HCT116 (cell line): ENCODE measurements at regions not wholly inside any gene's neighbourhood (a gene's known extent, or its start where the extent isn't known, plus 50 kb on each side); places are given as distances from the start of the nearest gene placed in this dataset.

Source experiments
- ATAC-seq: fragments of 200-7000 bp; cut with Tn5 transposase; 2 replicates; pipeline ENCODE4 v1.9.1; 2020; ENCODE audit warnings: mild to moderate bottlenecking, moderate library complexity
- BruUV-seq: library from RNA; stranded (reverse); fragments of 400-500 nt; replicated peaks from 2 replicates; lab custom pipeline; 2021; lab: Mats Ljungman, UMichigan
- CTCF ChIA-PET: fragments of 300-600 bp; sonication (Branson Sonifier 250); formaldehyde crosslinking; loops from one replicate; lab custom pipeline; 2021; ENCODE audit warnings: antibody characterized with exemption; lab: Charles Lee
- POLR2A ChIA-PET: fragments of 300-600, 350-600 bp; sonication (Branson Sonifier 250); formaldehyde crosslinking; loops from one replicate; lab custom pipeline; 2021; ENCODE audit warnings: antibody characterized with exemption; lab: Charles Lee
- RAD21 ChIA-PET, 2 experiments: fragments of 300-600 bp; sonication (Branson Sonifier 250); formaldehyde crosslinking; loops; one replicate each; lab custom pipeline; 2023; ENCODE audit warnings: low total read pairs in 2 of 2; ENCODE audit not compliant: uncharacterized antibody in 2 of 2, unreplicated experiment in 2 of 2, low non-redundant PET in 1 of 2; lab: Charles Lee
- DNase-seq: peaks from one replicate; pipeline ENCODE4 v3.0.0-alpha.2; 2010; ENCODE audit warnings: low read depth, low spot score
- H2AFZ ChIP-seq: fragments of 200-600 bp; shearing (Covaris generic), sonication (generic); 2 replicates; pipeline ENCODE4 v1.6.1; 2017; ENCODE audit warnings: low read depth, mixed run types, mixed read lengths, antibody characterized with exemption, low read length; ENCODE audit not compliant: poor library complexity, severe bottlenecking
- H3K27ac ChIP-seq: 2 replicates; pipeline ENCODE4 v1.5.1; 2012; ENCODE audit warnings: low read depth, low read length
- H3K27me3 ChIP-seq: fragments of 200-600 bp; sonication (generic); 2 replicates; pipeline ENCODE4 v1.6.1; 2016; ENCODE audit warnings: mixed run types, low read length, mixed read lengths; ENCODE audit not compliant: insufficient read depth
- H3K36me3 ChIP-seq, 2 experiments: fragments of 200-500 bp in 1 of 2; fragments of 200-600 bp in 1 of 2; sonication (Bioruptor generic) in 1 of 2; sonication (generic) in 1 of 2; 2 replicates each; pipeline versions ENCODE4 v1.5.1 to v1.6.1; 2014 to 2016; ENCODE audit warnings: low read length in 2 of 2, inconsistent platforms in 1 of 2, mixed read lengths in 1 of 2, mixed run types in 1 of 2; ENCODE audit not compliant: insufficient read depth in 2 of 2, control insufficient read depth in 1 of 2
- H3K4me1 ChIP-seq, 2 experiments: fragments of 200-600 bp in 1 of 2; sonication (generic) in 1 of 2; 2 replicates each; pipeline versions ENCODE4 v1.5.1 to v1.6.1; 2012 to 2017; ENCODE audit warnings: low read length in 2 of 2, inconsistent platforms in 1 of 2, mild to moderate bottlenecking in 1 of 2, mixed read lengths in 1 of 2, mixed run types in 1 of 2, moderate library complexity in 1 of 2; ENCODE audit not compliant: insufficient read depth in 2 of 2, control insufficient read depth in 1 of 2
- H3K4me2 ChIP-seq: fragments of 200-600 bp; sonication (generic); 2 replicates; pipeline ENCODE4 v1.6.1; 2017; ENCODE audit warnings: mixed run types, low read length, mixed read lengths
- H3K4me3 ChIP-seq, 2 experiments: fragments of 200-600 bp in 1 of 2; sonication (generic) in 1 of 2; replicated peaks in 1 of 2; 2 replicates each; pipeline ENCODE4 v1.5.1; 2011 to 2016; ENCODE audit warnings: low read length in 2 of 2, control low read depth in 1 of 2, low read depth in 1 of 2, mild to moderate bottlenecking in 1 of 2, mixed read lengths in 1 of 2, mixed run types in 1 of 2
- H3K79me2 ChIP-seq: fragments of 200-600 bp; sonication (generic); 2 replicates; pipeline ENCODE4 v1.6.1; 2017; ENCODE audit warnings: mild to moderate bottlenecking, mixed run types, low read length, moderate library complexity, mixed read lengths; ENCODE audit not compliant: insufficient read depth
- H3K9ac ChIP-seq: fragments of 200-600 bp; sonication (generic); 2 replicates; pipeline ENCODE4 v1.6.1; 2016; ENCODE audit warnings: low read length, mixed read lengths
- H3K9me2 ChIP-seq: fragments of 200-600 bp; sonication (generic), shearing (Covaris generic); 2 replicates; pipeline ENCODE4 v1.6.1; 2017; ENCODE audit warnings: mixed run types, mild to moderate bottlenecking, moderate library complexity; ENCODE audit not compliant: insufficient read depth
- H3K9me3 ChIP-seq, 2 experiments: fragments of 200-500 bp in 1 of 2; fragments of 200-600 bp in 1 of 2; sonication (Bioruptor generic) in 1 of 2; sonication (generic) in 1 of 2; 2 replicates each; pipeline ENCODE4 v1.6.1; 2014 to 2017; ENCODE audit warnings: low read length in 2 of 2, mixed read lengths in 2 of 2, inconsistent platforms in 1 of 2, low read depth in 1 of 2, mild to moderate bottlenecking in 1 of 2, mixed run types in 1 of 2, moderate library complexity in 1 of 2; ENCODE audit not compliant: control insufficient read depth in 1 of 2, insufficient read depth in 1 of 2
- H4K20me1 ChIP-seq: fragments of 200-600 bp; sonication (generic), shearing (Covaris generic); 2 replicates; pipeline ENCODE4 v1.6.1; 2017; ENCODE audit warnings: mixed run types, mild to moderate bottlenecking, moderate library complexity; ENCODE audit not compliant: insufficient read depth
- CBX3 ChIP-seq: IDR thresholded peaks from 2 replicates; pipeline ENCODE4 v1.6.1; 2012; ENCODE audit warnings: low read depth
- EGR1 ChIP-seq: IDR thresholded peaks from 2 replicates; pipeline ENCODE4 v1.6.1; 2012; ENCODE audit warnings: low read depth
- ELF1 ChIP-seq: IDR thresholded peaks from 2 replicates; pipeline ENCODE4 v1.6.1; 2012; ENCODE audit warnings: low read depth, borderline replicate concordance
- EZH2 ChIP-seq: fragments of 200-600 bp; sonication (generic); IDR thresholded peaks from 2 replicates; pipeline ENCODE4 v1.6.1; 2017; ENCODE audit warnings: antibody characterized with exemption, mixed run types
- EZH2phosphoT487 ChIP-seq: fragments of 200-600 bp; IDR thresholded peaks from 2 replicates; pipeline ENCODE4 v1.6.1; 2018; ENCODE audit warnings: antibody characterized with exemption, borderline replicate concordance
- JUND ChIP-seq: IDR thresholded peaks from 2 replicates; pipeline ENCODE4 v1.6.1; 2012
- POLR2AphosphoS5 ChIP-seq: IDR thresholded peaks from 2 replicates; pipeline ENCODE4 v1.6.1; 2011; ENCODE audit warnings: mild to moderate bottlenecking, low read depth, low read length, moderate library complexity
- RAD21 ChIP-seq: IDR thresholded peaks from 2 replicates; pipeline ENCODE4 v1.6.1; 2012; ENCODE audit warnings: low read depth, mild to moderate bottlenecking
- SP1 ChIP-seq: IDR thresholded peaks from 2 replicates; pipeline ENCODE4 v1.6.1; 2012; ENCODE audit warnings: low read depth
- SRF ChIP-seq: IDR thresholded peaks from 2 replicates; pipeline ENCODE4 v1.6.1; 2012; ENCODE audit warnings: low read depth
- TCF7L2 ChIP-seq: IDR thresholded peaks from 2 replicates; pipeline ENCODE4 v1.7.0; 2011; ENCODE audit warnings: borderline replicate concordance, inconsistent platforms; ENCODE audit not compliant: insufficient read depth, insufficient read length; ENCODE audit errors: extremely low read depth
- ZFX ChIP-seq: fragments of 450-650 bp; IDR thresholded peaks from 2 replicates; pipeline ENCODE4 v1.6.1; 2017
- ZNF274 ChIP-seq: fragments of 200-500 bp; sonication (Bioruptor generic); IDR thresholded peaks from 2 replicates; pipeline ENCODE4 v1.6.1; 2014; ENCODE audit warnings: mild to moderate bottlenecking, low read depth, low read length, inconsistent platforms
- intact Hi-C: fragments of 100-400 bp; cut with micrococcal nuclease; formaldehyde crosslinking; loops from 2 replicates; pipeline ENCODE4 v1.10.0; 2022
- TF ChIP-seq, protein P1 (sequence below): IDR thresholded peaks from 2 replicates; pipeline ENCODE4 v1.6.1; 2012; ENCODE audit warnings: low read depth
- TF ChIP-seq, protein P2 (sequence below): IDR thresholded peaks from 2 replicates; pipeline ENCODE4 v1.6.1; 2012
- TF ChIP-seq, protein P3 (sequence below): IDR thresholded peaks from 2 replicates; pipeline ENCODE4 v1.6.1; 2012
- TF ChIP-seq, protein P4 (sequence below), 3 experiments: fragments of 200-600 bp in 1 of 3; sonication (generic) in 1 of 3; IDR thresholded peaks in 2 of 3; conservative IDR thresholded peaks in 1 of 3; 2 replicates each; pipeline ENCODE4 v1.5.1; 2012 to 2017; ENCODE audit warnings: low read depth in 2 of 3, low read length in 2 of 3, antibody characterized with exemption in 1 of 3, borderline replicate concordance in 1 of 3, control low read depth in 1 of 3, mild to moderate bottlenecking in 1 of 3, mixed read lengths in 1 of 3, mixed run types in 1 of 3, moderate library complexity in 1 of 3; ENCODE audit not compliant: insufficient read depth in 1 of 3

DNA sequence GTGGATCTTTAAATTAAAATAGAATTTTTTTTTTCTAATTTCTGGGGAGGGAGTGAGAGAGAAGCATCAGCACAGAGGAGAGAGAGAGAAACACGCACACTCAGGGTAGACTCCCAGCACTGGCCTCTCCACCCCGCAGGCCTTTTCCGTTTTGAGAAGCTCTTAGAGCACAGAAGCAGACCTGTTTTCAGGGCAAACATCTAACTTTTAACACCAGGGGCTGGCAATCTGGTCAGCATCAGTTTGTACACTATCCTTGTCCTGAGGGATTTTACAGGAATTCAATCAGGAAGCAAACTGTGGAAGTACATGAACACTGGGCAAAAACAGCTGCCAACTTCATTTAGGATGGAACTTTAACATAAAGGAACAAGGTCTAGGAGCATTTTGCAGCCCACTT lies 117.9 kb upstream of the ESRRG start:
- BruUV-seq: no TSS peak
- H3K36me3 ChIP-seq: no peaks in the 10 kb centered on the region
- POLR2A ChIA-PET: no interaction called here
- no peak overlapping the region for H3K9ac ChIP-seq
- CTCF ChIA-PET: no interaction called here
- no peak overlapping the region for H3K4me3 ChIP-seq
- no peaks in the 10 kb centered on the region for H3K9me2 ChIP-seq
- no peaks in the 10 kb centered on the region for H3K79me2 ChIP-seq
- no peaks in the 10 kb centered on the region for H3K9me3 ChIP-seq
- TF ChIP-seq SP1: no peak
- no peak for TF ChIP-seq EGR1
- TF ChIP-seq ZFX: no peak
- TF ChIP-seq ELF1: no peak
- TF ChIP-seq, protein P1, sequence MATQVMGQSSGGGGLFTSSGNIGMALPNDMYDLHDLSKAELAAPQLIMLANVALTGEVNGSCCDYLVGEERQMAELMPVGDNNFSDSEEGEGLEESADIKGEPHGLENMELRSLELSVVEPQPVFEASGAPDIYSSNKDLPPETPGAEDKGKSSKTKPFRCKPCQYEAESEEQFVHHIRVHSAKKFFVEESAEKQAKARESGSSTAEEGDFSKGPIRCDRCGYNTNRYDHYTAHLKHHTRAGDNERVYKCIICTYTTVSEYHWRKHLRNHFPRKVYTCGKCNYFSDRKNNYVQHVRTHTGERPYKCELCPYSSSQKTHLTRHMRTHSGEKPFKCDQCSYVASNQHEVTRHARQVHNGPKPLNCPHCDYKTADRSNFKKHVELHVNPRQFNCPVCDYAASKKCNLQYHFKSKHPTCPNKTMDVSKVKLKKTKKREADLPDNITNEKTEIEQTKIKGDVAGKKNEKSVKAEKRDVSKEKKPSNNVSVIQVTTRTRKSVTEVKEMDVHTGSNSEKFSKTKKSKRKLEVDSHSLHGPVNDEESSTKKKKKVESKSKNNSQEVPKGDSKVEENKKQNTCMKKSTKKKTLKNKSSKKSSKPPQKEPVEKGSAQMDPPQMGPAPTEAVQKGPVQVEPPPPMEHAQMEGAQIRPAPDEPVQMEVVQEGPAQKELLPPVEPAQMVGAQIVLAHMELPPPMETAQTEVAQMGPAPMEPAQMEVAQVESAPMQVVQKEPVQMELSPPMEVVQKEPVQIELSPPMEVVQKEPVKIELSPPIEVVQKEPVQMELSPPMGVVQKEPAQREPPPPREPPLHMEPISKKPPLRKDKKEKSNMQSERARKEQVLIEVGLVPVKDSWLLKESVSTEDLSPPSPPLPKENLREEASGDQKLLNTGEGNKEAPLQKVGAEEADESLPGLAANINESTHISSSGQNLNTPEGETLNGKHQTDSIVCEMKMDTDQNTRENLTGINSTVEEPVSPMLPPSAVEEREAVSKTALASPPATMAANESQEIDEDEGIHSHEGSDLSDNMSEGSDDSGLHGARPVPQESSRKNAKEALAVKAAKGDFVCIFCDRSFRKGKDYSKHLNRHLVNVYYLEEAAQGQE: no peak
- TF ChIP-seq TCF7L2: no peak
- TF ChIP-seq, protein P2, sequence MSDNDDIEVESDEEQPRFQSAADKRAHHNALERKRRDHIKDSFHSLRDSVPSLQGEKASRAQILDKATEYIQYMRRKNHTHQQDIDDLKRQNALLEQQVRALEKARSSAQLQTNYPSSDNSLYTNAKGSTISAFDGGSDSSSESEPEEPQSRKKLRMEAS: no peak
- TF ChIP-seq CBX3: no peak
- no peak for TF ChIP-seq RAD21
- no peak for TF ChIP-seq POLR2AphosphoS5
- no peak for TF ChIP-seq SRF
- TF ChIP-seq, protein P3, sequence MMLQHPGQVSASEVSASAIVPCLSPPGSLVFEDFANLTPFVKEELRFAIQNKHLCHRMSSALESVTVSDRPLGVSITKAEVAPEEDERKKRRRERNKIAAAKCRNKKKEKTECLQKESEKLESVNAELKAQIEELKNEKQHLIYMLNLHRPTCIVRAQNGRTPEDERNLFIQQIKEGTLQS: no peak
- no peak for TF ChIP-seq ZNF274
- no peak for TF ChIP-seq JUND
- TF ChIP-seq EZH2phosphoT487: no peak
- TF ChIP-seq EZH2: no peak
- TF ChIP-seq, protein P4, sequence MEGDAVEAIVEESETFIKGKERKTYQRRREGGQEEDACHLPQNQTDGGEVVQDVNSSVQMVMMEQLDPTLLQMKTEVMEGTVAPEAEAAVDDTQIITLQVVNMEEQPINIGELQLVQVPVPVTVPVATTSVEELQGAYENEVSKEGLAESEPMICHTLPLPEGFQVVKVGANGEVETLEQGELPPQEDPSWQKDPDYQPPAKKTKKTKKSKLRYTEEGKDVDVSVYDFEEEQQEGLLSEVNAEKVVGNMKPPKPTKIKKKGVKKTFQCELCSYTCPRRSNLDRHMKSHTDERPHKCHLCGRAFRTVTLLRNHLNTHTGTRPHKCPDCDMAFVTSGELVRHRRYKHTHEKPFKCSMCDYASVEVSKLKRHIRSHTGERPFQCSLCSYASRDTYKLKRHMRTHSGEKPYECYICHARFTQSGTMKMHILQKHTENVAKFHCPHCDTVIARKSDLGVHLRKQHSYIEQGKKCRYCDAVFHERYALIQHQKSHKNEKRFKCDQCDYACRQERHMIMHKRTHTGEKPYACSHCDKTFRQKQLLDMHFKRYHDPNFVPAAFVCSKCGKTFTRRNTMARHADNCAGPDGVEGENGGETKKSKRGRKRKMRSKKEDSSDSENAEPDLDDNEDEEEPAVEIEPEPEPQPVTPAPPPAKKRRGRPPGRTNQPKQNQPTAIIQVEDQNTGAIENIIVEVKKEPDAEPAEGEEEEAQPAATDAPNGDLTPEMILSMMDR (IDR thresholded peaks at IDR 0.05 in 2 of 3, conservative IDR thresholded peaks at IDR 0.05 in 1 of 3; ENCODE audit: borderline replicate concordance in 1 of 3, insufficient read depth in 1 of 3, low read depth in 2 of 3, low read length in 2 of 3): no peak
- TF ChIP-seq, all 23 proteins: peak for 0
- Histone ChIP-seq H3K27ac (no peak overlapping the region), H2AFZ (no peak overlapping the region), H3K27me3 (no peaks in the 10 kb centered on the region), H3K4me1 (no peaks in the 10 kb centered on the region), H4K20me1 (no peaks in the 10 kb centered on the region), H3K4me2 (no peak overlapping the region)
- DNase-seq: no peak
- RAD21 ChIA-PET: no interaction called here
- intact Hi-C loops: no loop called here
- no peak for ATAC-seq
